AG10803 (cell line): ENCODE measurements at regions not wholly inside any gene's neighbourhood (a gene's known extent, or its start where the extent isn't known, plus 50 kb on each side); places are given as distances from the start of the nearest gene placed in this dataset.
A peak's percentile ranks its signal among the peaks of the same experiment; 100 is the strongest.

Experiments
- DNase-seq: peaks from one replicate; pipeline ENCODE4 v3.0.0; 2010; ENCODE audit warnings: low read depth
- H3K4me3 ChIP-seq: 2 replicates; pipeline ENCODE4 v1.5.1; 2011; ENCODE audit warnings: mild to moderate bottlenecking, low read length, control low read depth
- CTCF ChIP-seq: conservative IDR thresholded peaks from 2 replicates; pipeline ENCODE4 v1.5.1; 2011; ENCODE audit warnings: mild to moderate bottlenecking, low read length, control low read depth, inconsistent platforms

DNA sequence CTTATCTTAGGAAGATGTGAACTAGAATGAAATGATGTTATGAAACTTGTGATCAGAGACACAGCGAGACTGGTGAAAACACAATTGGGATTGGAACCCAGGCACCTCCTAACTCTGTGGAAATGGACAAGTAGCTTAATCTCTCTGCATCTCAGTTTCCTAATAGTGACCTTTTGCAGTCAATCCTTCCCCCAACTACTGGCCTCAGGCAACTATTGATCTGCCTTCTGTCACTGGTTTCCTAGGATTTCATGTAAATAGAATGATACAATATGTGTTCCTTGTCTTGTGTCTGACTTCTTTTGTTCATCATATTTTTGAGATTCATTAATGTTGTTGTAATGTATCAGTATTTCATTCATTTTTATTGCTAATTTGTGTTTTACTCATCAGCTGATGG is 341.7 kb downstream of the REEP3 start:
- no peak for TF ChIP-seq CTCF
- no peak overlapping the region for H3K4me3 ChIP-seq
- no peak for DNase-seq

DNA sequence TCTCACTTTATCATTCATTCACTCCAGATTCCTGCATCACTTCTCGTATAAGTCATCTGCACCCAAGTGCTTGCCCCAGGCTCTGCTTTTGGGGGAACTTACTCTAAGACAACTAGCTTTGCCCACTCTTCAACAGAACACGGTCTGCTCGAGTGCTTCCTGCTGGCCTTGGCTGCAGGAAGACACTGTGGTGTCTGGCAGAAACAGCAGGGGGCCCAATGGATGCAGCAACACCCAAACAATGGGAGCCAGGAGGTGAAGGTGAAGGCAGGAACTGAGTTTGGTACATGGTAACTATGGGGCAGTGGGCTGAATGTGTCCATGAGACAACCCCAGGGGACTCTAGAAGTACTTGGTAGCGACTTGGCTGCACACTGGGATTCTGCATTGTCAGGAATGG is 344.0 kb downstream of the REEP3 start:
- no peak for TF ChIP-seq CTCF
- no peak overlapping the region for H3K4me3 ChIP-seq
- no peak for DNase-seq

DNA sequence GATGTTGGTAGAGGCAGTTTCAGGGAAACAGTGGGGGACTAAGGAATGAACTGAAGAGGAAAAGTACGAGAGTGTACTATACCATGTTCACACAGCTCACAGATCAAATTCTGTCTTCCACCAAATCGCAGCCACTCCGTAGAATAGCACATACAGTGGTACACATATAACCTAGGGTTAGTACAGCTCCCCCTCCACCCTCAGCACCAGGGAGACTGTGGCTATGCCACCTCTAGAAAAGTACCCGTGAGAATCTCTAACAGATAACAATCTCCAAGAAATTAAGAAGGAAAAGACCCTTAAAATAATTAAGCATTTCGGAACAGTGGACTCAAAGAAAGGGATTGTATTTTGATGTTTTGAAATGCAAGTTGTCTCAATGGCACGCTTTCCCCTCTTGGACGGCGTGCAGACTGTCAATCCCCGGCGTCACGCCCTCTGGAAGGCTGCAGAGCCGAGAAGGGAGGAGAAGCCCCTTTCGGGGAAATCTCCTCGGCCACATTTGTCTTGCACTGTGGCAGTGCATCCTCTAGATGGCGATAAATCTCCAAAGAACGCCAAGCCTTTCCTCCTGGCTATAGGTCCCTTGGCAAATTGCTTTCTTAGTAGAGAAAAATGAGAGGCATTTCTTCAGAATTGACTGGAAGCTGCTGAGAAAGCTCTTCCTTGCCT is 345.0 kb downstream of the REEP3 start:
- no peak overlapping the region; the same call in none of the 2 replicates for H3K4me3 ChIP-seq
- DNase-seq: peak; percentile 56
- TF ChIP-seq CTCF: peak; percentile 86

- no peak for DNase-seq
- H3K4me3 ChIP-seq: no peak overlapping the region
These were observed 345.5 kb downstream of the REEP3 start for GRCh38 chr10:63866747-63867140.

GRCh38 chr10:63878428-63878827 is 357.2 kb downstream of the REEP3 start:
- TF ChIP-seq CTCF: no peak
- H3K4me3 ChIP-seq: no peak overlapping the region
- no peak for DNase-seq

More at GRCh38 chr10:63866747-63867140, 345.5 kb downstream of the REEP3 start:
- no peak; the same call in 1 of the 2 replicates for TF ChIP-seq CTCF

DNA sequence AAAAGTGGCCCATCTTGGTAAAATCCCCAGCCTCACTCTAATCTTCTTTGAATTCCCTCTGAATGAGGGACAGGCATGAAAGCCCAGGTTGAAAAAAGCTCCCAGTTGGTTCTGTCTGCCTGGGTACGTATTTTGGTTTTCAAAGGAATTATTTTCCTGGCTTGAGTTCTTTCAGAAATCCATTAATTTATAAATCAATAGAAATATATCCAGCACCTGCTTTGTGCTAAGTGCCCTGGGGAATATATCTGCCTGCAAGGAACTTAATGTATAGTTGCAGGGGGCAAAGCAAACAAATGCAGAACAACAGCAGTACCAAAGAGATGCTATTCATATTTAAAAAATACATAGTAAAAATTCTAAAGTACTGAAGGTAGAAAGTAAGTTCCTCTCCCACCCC is 362.7 kb downstream of the REEP3 start:
- H3K4me3 ChIP-seq: no peak overlapping the region
- no peak for TF ChIP-seq CTCF
- no peak for DNase-seq

GRCh38 chr10:63884426-63884825 is 363.2 kb downstream of the REEP3 start:
- DNase-seq: no peak
- no peak overlapping the region for H3K4me3 ChIP-seq
- TF ChIP-seq CTCF: no peak
